COLO668 (cell line): ENCODE measurements at regions not wholly inside any gene's neighbourhood (a gene's known extent, or its start where the extent isn't known, plus 50 kb on each side); places are given as distances from the start of the nearest gene placed in this dataset.
"Not testable (repeated sequence)": the region's sequence is repeated elsewhere in the genome, so short reads cannot be mapped to it uniquely, and the experiment has no call there.

Source experiments
- DNase-seq: peaks from one replicate; lab custom pipeline; 2025; ENCODE audit not compliant: unreplicated experiment; lab: John Stamatoyannopoulos, UW

DNA sequence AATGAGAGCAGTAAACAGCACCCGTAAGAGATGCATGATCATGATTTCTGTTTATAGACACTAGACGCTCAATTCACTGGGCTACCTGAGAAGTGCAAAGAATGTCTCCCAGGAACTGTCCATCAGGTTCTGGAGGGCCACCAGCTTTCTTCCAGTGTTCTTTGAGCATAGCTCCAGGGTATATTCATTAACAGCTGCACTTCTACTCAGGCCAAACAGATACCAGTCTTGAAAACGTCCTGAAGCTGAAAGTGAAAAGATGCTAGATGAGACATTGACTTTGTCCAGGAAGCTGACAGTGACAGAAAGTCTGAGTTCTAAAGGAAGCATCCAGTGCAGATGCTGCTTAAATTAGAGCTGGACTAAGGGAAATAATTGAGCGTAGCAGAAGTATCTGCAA lies 488.7 kb upstream of the TYRP1 start:
- no peak for DNase-seq

DNA sequence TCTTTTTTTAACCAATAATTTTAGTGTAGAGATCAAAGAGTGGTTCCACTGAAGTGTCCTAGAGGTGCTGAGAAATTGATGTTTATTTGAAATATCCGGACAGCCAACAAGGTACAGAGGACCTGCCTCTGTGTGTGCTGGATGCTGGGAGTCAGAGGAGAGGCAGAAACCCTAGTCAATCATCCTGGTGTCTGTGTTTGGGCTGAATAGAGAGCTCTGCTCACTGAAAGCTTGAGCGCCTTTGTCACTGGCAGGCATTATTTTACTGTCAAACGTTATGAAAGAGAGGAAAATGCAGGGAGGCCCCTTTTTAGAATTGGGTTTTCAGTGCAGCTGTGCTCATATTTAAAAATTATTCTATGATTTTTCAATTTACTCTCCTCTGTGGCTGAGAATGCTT lies 480.3 kb upstream of the TYRP1 start:
- DNase-seq: no peak

DNA sequence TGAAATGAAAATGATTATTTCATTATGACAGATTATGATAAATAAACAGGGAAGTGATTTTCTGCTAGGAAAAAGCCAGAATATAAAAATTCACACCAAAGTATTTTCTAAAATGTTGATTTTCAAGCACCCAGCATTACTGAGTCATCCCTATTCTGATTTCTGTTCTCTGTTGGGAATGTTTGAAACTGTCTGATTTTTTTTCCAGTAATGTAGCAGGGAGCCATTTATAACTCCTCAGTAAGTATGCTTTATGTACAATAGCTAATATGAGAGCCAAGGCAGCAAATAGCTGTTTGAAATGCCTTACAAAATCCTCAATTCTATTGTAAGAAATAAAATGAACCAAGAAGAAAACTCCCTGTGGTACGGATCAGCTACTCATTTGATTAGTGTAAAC lies 471.7 kb upstream of the TYRP1 start:
- DNase-seq: no peak

DNA sequence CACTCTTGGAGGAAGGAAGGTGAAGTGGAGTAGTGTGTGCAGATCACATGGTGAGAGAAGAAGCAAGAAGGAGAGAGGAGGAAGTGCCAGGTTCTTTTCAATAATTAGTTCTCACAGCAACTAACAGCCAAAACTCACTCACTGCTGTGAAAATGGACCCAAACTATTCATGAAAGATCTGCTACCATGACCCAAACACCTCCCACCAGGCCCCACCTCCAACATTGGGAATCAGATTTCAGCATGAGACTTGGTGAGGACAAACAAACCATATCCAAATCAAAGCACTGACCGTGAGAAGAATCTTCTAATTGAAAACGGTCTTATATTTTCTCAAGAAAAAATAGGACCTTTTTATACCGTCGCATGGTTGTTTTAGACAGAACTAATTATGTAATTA lies 468.7 kb upstream of the TYRP1 start:
- no peak for DNase-seq

DNA sequence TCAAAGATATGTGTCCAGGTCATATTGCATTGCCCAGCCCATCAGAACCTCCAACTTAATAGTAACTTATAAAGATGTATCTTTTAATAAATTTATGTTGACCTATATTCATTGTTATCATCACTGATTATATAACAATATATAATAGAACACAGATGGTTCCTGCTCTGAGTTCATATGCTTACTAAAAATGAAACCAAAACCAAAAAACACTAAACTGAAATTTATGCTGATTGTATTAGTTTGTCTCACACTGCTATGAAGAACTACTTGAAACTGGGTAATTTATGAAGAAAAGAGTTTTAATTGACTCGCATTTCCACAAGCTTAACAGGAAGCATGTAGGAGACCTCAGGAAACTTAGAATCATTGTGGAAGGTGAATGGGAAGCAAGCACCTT lies 462.5 kb upstream of the TYRP1 start:
- no peak for DNase-seq

DNA sequence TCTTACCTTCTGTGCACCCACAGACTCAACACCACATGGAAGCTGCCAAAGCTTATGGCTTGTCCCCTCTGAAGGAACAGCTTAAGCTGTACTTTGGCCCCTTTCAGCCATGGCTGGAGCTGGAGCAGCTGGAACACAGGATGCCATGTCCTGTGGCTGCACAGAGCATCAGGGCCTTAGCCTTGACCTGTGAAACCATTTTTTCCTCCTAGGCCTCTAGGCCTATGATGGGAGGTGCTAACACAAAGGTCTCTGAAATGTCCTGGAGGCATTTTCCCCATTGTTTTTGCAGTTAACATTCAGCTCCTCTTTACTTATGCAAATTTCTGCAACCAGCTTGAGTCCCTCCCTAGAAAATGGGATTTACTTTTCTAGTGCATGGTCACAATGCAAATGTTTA lies 461.4 kb upstream of the TYRP1 start:
- no peak for DNase-seq

DNA sequence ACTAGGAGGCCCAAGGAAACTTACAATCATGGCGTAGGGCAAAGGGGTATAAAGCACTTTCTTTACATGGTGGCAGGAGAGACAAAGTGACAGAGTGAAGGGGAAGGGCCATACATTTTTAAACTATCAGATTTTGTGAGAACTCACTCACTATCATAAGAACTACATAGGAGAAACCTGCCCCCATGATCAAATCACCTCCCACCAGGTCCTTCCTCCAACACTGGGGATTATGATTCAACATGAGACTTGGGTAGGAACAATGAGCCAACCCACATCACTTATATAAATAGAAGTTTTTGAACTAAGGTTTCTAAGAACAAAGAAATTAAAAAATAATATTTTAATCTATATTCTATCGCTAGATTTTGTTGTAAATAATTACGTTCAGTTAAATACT lies 460.3 kb upstream of the TYRP1 start:
- DNase-seq: no peak

DNA sequence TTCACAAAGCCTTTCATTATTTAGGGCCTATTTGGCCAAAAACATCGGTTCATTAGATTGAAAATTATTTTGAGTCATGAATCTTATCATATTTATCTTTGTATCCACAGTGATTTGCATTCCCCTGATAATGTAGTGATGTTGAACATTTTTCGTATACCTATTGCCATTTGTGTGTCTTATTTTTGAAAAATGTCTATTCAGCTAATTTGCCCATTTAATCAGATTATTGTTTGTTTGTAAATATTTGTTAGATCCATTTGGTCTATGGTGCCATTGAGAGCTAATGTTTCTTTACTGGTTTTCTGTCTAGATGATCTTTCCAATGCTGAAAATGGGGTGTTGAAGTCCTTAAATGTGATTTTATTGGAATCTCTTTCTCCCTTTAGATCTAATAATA lies 439.2 kb upstream of the TYRP1 start:
- no peak for DNase-seq

DNA sequence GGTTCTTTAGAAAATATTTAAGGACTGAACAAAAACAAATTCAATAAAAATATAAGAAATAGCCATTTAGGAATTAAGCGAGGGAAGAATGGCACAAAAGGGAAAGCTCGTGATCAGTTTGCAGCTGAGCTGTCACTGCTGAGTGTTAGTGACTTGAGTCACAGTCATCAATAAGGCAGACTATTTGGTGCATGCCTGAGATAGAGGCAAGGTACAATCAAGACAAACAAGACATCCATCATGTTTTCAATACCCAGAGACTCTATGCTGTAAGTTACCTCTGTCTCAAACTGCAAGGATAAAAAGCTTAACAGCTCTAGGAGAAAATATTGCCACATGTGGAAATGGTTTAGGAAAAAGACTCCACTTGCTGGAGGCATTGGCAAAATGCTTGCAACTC lies 426.4 kb upstream of the TYRP1 start:
- no peak for DNase-seq

DNA sequence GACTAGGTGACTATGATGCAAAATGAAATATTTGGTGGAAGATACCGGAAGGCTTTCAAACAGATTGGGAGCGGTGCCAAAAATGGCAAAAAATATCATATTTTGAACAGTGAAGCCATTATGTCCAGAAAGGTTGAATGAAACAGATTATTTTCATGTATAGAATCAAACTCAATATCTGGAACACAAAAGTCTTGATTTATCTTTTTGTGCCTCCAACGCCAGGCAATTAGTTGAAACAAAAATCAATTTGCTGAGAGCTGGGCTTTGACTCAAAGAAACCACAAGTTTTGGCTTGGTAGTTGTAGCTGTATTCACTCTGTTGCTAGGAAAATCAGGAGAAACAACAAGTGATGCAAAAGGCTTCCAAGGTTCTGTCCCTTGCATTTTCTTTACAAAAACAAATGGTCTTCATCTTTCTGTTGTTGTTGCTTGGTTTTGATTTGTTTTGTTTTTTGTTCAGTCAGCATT lies 421.7 kb upstream of the TYRP1 start:
- no peak for DNase-seq

DNA sequence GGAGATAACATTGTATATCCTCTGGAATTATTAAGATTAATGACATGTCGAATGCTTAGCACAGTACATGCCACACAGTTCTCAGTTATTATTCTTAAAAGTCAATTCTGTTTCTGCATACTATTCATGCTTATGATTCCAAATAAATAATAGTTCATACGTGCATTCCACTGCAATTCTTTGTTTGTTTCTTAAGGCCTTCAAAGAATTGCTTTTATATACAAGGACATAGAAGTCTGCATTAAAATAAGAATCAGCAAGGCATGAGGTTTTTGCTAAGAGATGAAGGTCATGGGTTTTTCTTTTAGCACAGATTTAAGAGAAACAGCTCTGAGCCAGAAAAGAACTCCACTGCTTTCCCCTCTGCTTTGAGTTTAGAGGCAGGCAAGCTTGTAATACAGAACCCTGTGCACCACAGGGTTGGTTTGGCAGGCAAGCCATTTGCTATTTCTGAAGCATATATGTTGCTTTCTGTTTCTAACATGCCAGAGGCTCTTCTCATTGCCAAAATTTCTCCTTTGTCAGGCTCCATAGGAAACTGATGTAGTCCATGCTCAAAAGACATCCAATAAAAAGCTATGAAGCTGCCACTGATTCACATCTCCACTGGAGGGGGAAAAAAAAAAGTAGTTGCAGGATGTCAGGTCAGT lies 420.6 kb upstream of the TYRP1 start:
- no peak for DNase-seq

DNA sequence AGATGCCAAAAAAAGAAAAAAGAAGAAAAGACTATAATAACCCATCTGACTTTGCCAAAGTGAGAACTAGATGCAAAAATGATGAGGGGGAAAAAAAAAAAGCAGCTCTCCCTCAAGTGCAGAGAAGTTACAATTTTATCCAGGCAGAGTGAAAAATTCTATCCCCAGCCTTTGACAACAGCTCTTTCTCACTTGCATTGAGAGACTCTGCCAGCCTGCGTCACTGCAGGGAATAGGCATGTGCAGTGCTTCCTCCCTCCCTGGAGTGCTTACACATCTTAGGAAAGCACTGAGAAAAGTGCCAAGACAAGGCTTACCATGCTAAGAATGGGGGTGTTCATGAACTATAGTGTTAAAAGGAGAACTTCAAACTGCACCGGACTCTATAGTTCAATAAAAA lies 418.6 kb upstream of the TYRP1 start:
- no peak for DNase-seq

DNA sequence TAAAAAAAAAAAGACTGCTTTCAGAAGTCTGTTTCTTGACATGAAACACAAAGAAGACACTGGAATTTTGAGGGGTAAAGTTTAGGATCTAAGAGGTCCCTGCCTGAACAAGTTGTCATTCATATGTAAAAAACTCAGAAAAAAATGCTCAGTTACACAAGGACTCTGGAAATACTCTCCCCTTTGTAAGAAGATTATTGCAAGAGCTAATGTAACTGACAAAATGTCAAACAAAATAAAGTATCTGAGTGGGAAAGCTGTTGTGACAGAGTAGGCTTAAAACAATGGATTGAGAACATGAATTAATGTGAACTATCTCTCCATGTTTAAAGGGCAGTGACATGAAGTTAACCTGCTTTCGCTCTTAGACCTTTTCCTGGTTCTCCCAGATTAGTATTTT lies 416.7 kb upstream of the TYRP1 start:
- DNase-seq: no peak

DNA sequence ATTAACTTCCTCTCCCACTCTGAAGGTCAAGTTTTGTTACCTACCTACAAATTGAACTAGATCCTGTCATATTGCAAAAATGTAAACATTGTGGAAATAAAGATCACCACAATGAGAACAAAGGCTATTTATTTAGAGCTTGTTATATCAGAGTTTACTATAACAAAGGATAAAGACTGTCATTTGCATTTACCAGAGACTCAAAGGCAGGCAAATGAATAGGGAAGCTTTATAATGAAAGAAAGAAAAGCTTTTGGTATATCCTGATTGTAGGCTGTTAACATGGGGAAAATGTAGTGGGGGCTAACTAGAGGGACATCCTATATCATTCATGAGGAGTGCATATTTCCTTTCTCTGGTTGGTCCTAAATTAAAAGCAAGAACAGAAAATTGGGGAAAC lies 403.5 kb upstream of the TYRP1 start:
- DNase-seq: no peak

DNA sequence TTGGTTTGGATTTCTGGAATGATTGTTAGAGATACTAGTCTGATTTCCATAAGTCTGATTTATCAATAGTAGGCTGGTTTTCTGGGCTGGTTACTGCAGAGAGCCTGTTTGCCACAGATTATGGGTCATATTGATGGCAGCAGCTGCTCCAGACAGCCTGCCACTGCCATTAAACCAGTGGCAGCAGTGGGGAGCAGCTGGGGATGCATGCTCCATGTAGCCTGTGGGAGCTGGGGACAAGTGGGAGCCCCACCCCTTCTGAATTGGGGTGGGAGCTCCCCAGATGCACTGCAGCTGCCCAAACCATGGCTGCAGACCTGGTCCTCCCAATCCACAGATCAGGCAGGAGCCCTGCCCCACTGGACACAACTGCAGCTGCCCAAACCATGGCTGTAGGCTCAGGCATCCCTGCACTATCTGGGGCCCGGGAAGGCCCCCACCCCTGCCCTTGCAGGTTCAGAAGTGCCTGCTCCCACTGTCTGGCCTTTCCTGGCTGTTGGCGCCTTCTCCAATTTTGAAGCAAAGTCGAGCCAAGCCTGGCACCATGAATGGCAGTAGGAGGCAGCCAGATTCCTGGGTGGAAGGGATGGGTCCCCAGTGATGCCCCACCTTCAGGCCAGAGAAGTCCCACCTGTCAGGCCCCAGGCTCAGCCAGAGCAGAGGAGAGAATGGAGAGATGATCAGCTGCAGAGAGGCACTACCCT lies 402.9 kb upstream of the TYRP1 start:
- no peak for DNase-seq

DNA sequence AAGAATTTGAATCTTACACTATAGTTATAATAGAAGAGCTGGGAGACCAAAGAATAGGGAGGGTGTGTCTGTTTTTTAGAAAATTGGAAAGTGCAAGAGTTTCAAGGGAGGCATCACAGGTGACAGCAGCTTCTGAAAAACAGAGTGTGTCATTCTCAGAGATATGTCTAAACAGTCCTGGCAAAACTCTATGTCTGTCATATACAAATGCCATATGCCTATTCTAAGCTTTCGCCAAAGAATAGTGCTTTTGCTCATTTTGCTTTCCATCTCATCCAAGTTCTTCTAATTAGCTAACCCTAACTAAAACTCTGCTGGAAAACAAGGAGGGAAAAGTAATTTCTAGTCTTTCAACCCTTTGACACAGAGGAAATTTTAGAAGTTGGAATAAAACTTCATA lies 388.0 kb upstream of the TYRP1 start:
- DNase-seq: no peak

DNA sequence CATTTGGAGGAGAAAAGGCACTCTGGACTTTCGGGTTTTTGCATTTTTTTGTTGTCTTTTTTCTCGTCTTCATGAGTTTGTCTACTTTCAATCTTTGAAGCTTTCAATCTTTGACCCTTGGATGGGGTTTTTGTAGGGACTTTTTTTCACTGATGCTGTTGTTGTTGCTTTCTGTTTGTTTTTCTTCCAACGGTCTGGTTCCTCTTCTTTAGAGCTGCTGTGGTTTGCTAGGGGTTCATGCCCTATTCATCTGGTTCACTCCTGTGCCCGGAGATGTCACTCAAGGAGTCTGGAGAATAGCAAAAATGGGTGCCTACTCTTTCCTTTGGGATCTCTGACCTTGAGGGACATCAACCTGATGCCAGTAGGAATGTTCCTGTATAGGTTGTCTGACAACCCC lies 378.6 kb upstream of the TYRP1 start:
- DNase-seq: no peak

DNA sequence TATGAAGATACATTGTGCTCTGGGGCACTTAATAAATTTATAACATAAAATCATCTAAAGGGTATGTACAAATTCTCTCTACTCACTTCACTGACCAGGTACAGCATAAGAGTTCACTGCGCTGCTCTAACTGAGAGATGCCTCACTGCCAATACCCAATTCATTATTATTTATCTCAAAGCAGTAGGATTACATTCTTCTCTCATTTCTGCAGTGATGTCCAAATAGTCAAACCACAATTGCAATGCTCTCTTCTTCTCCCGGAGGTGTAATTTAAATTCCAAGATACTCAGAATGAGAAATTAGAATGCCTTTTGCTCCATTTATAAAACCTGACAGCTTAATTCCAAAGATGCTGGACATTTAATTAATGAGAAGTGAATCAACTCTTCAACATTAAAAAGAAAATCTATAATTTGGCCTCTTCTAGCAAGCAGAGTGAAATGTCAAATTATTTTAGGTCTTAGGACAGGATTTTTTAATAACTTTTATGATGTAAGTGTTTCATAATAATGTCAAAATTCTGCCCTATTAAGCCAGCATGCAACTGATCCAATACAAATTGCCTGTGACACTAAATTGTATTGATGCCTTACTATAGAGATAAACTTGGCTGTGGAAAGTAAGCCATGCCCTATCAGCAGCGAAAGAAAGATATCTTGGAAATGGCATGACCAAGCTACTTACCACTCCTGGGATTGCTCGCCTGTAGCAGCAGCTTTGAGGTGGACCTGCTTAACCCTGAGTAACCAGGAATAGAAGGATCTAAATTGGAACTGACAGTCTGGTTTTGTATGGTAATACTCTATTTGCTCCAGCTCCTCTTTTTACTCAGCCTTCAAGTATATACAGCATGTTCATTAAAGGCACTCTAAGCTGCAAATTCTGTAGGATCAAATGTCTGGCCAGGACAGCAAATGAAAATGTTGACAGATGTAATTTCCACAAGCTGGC lies 374.2 kb upstream of the TYRP1 start:
- DNase-seq: no peak

DNA sequence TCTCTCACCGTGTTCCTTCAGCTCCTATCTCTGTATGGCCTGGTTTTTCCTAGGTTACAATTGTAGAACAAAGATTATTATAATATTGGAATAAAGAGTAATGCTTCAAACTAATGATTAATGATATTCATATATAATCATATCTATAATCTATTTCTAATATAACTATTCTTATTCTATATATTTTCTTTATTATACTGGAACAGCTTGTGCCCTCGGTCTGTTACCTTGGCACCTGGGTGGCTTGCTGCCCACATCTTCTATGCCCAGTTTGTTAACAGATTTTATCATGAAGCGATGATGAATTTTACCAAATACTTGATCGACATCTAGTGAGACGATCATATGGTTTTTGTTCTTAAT lies 363.6 kb upstream of the TYRP1 start:
- no peak for DNase-seq

DNA sequence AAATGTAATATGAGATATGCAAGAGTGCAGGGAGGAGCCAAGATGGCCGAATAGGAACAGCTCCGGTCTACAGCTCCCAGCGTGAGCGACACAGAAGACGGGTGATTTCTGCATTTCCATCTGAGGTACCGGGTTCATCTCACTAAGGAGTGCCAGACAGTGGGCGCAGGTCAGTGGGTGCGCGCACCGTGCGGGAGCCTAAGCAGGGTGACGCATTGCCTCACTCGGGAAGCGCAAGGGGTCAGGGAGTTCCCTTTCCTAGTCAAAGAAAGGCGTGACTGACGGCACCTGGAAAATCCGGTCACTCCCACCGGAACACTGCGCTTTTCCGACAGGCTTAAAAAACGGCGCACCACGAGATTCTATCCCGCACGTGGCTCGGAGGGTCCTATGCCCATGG lies 359.2 kb upstream of the TYRP1 start:
- not testable (repeated sequence) for DNase-seq

DNA sequence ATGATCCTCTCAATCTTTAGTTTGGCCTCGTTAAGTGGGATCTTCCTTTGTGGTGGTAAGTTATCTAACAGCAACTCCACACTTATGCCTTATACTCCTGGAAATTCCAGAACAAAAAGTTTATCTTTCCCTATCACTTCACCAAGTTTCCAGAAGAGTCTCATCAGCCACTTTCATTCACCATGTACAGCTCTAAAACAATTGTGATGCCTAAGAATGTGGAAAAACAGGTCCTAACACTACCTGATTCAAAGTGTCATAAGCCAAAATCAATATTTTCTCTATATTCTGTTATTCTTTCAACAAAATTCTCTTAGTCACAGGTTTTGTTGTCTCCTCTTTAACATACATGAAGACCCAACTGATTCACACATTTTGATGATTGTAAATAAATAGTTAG lies 342.4 kb upstream of the TYRP1 start:
- no peak for DNase-seq
